ENCODE measurements at regions not wholly inside any gene's neighbourhood (a gene's known extent, or its start where the extent isn't known, plus 50 kb on each side); places are given as distances from the start of the nearest gene placed in this dataset.

GRCh38 chr1:162939035-162939434 lies 78.1 kb upstream of the CCDC190 start:
- H3K9me3 ChIP-seq (replicated peaks in 1 of 3): no peaks in the 10 kb centered on the region
- TF ChIP-seq CTCF (IDR thresholded peaks at IDR 0.05): no peak
- no peak for TF ChIP-seq POLR2A (IDR thresholded peaks at IDR 0.05)
- H3K27me3 ChIP-seq: no peaks in the 10 kb centered on the region
- WGBS, 4 donors: 85 to 91% (median 89%) methylated on average over 5 of the region's 5 CpGs
- peaks cover 10 to 14% of the 10 kb centered on the region in 2 donors for H3K4me1 ChIP-seq (replicated peaks in 1 of 2)
- DNase-seq: no peak
- H3K36me3 ChIP-seq (replicated peaks in 1 of 2): no peaks in the 10 kb centered on the region
- H3K27ac ChIP-seq: no peak overlapping the region
- intact Hi-C loops (cut with DNase I): no loop called here
- H3K4me3 ChIP-seq: no peak overlapping the region

GRCh38 chr1:162937716-162938395 lies 76.9 kb upstream of the CCDC190 start:
- Histone ChIP-seq H3K9me3 (replicated peaks in 1 of 3) (no peaks in the 10 kb centered on the region), H3K36me3 (replicated peaks in 1 of 2) (no peaks in the 10 kb centered on the region), H3K4me1 (replicated peaks in 1 of 2) (peaks cover 3% of the 10 kb centered on the region in 2 donors), H3K4me3 (no peak overlapping the region), H3K27ac (no peak overlapping the region), H3K27me3 (no peaks in the 10 kb centered on the region)
- DNase-seq: no peak
- 80 to 88% (median 83%) methylated on average over 5 of the region's 5 CpGs for WGBS, 4 donors
- intact Hi-C loops (cut with DNase I): no loop called here
- TF ChIP-seq CTCF (IDR thresholded peaks at IDR 0.05): no peak
- no peak for TF ChIP-seq POLR2A (IDR thresholded peaks at IDR 0.05)

GRCh38 chr1:162930976-162931560 lies 70.1 kb upstream of the CCDC190 start:
- Histone ChIP-seq H3K9me3 (replicated peaks in 1 of 3) (no peaks in the 10 kb centered on the region), H3K4me1 (replicated peaks in 1 of 2) (peaks cover 0 to 5% of the 10 kb centered on the region in 2 donors), H3K27me3 (no peaks in the 10 kb centered on the region), H3K4me3 (no peak overlapping the region), H3K36me3 (replicated peaks in 1 of 2) (no peaks in the 10 kb centered on the region), H3K27ac (no peak overlapping the region)
- TF ChIP-seq CTCF (IDR thresholded peaks at IDR 0.05) (no peak), POLR2A (IDR thresholded peaks at IDR 0.05) (no peak)
- intact Hi-C loops (cut with DNase I): no loop called here
- WGBS, 4 donors: 22 to 27% (median 23%) methylated on average over 3 of the region's 3 CpGs
- DNase-seq: no peak

GRCh38 chr1:162930532-162930931 lies 69.6 kb upstream of the CCDC190 start:
- no peaks in the 10 kb centered on the region for H3K36me3 ChIP-seq (replicated peaks in 1 of 2)
- no peak overlapping the region for H3K27ac ChIP-seq
- no peaks in the 10 kb centered on the region for H3K27me3 ChIP-seq
- intact Hi-C loops (cut with DNase I): no loop called here
- TF ChIP-seq POLR2A (IDR thresholded peaks at IDR 0.05) (no peak), CTCF (IDR thresholded peaks at IDR 0.05) (no peak)
- no peak overlapping the region for H3K4me3 ChIP-seq
- DNase-seq: no peak
- peaks cover 0 to 5% of the 10 kb centered on the region in 2 donors for H3K4me1 ChIP-seq (replicated peaks in 1 of 2)
- H3K9me3 ChIP-seq (replicated peaks in 1 of 3): no peaks in the 10 kb centered on the region
